GM12891 (cell line): ENCODE measurements at regions not wholly inside any gene's neighbourhood (a gene's known extent, or its start where the extent isn't known, plus 50 kb on each side); places are given as distances from the start of the nearest gene placed in this dataset.

ENCODE experiments used
- PAX5 ChIP-seq: IDR thresholded peaks from 2 replicates; pipeline ENCODE4 v1.6.1; 2011; ENCODE audit warnings: low read length, moderate library complexity, mild to moderate bottlenecking; ENCODE audit not compliant: insufficient read depth, severe bottlenecking
- POLR2A ChIP-seq: IDR thresholded peaks from 2 replicates; pipeline ENCODE4 v1.6.1; 2011; ENCODE audit warnings: low read depth, low read length, control low read depth
- POLR2AphosphoS5 ChIP-seq: IDR thresholded peaks from 2 replicates; pipeline ENCODE4 v1.6.1; 2011; ENCODE audit warnings: low read depth, low read length, control low read depth

DNA sequence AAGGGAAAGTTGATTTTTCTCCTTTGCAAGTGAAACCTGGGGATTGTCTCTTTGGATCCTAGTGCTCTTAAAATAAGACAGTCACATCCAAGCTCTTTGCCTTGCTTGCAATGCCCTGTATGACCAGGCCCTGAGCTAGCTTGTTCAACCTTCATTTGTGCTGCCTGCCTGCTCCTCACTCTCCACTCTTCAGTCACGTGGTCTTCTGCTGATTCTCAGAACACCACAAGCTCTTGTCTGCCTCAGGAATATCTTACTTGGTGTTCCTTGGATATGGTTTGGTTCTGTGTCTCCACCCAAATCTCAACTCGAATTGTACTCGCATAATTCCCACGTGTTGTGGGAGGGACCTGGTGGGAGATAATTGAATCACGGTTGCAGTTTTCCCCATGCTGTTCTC, 318.7 kb downstream of the RMST start:
- no peak for TF ChIP-seq POLR2AphosphoS5
- TF ChIP-seq POLR2A, result no peak
- TF ChIP-seq PAX5, result no peak
